SU-DHL-6 (cell line): ENCODE measurements at regions not wholly inside any gene's neighbourhood (a gene's known extent, or its start where the extent isn't known, plus 50 kb on each side); places are given as distances from the start of the nearest gene placed in this dataset.

Experiments
- EZH2phosphoT487 ChIP-seq: fragments of 200-600 bp; sonication (generic), shearing (Covaris generic); conservative IDR thresholded peaks from 2 replicates; pipeline ENCODE4 v1.6.1; 2018; ENCODE audit warnings: mild to moderate bottlenecking, antibody characterized with exemption, low read length, moderate library complexity, mixed read lengths
- TF ChIP-seq, protein P1 (sequence below): fragments of 200-600 bp; sonication (generic); IDR thresholded peaks from one replicate; pipeline ENCODE4 v1.5.1; 2017; ENCODE audit warnings: antibody characterized with exemption, mild to moderate bottlenecking, low read length, moderate library complexity; ENCODE audit not compliant: insufficient read depth, poor library complexity, severe bottlenecking

DNA sequence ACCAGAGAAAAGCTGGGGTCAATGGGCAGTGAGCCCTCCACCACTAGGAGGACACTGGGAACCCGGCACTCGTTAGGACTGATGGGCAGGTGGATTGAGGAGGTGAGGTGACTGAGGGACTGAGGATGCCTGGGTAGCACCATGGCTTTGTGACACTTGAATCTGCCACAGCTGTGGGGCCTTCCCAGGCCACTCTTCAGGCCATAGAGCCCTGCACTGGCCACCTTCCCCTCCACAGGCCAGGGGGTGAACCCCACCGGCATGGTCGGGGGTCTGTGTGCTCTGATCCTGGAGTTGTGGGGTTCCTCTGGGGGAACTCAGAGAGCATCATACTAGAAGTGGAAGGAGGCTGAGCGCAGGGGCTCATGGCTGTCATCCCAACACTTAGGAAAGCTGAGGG, 423.5 kb downstream of the ZNF536 start:
- no peak for TF ChIP-seq EZH2phosphoT487
- TF ChIP-seq, protein P1, sequence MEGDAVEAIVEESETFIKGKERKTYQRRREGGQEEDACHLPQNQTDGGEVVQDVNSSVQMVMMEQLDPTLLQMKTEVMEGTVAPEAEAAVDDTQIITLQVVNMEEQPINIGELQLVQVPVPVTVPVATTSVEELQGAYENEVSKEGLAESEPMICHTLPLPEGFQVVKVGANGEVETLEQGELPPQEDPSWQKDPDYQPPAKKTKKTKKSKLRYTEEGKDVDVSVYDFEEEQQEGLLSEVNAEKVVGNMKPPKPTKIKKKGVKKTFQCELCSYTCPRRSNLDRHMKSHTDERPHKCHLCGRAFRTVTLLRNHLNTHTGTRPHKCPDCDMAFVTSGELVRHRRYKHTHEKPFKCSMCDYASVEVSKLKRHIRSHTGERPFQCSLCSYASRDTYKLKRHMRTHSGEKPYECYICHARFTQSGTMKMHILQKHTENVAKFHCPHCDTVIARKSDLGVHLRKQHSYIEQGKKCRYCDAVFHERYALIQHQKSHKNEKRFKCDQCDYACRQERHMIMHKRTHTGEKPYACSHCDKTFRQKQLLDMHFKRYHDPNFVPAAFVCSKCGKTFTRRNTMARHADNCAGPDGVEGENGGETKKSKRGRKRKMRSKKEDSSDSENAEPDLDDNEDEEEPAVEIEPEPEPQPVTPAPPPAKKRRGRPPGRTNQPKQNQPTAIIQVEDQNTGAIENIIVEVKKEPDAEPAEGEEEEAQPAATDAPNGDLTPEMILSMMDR, result no peak
